Stimulated activated CD4-positive, alpha-beta T cell treated with anti-CD3 and anti-CD28 coated beads, TNF-alpha, amount 100 ng/mL, for 24 hours (primary cell): ENCODE measurements at regions not wholly inside any gene's neighbourhood (a gene's known extent, or its start where the extent isn't known, plus 50 kb on each side); places are given as distances from the start of the nearest gene placed in this dataset.

Source experiments
- DNase-seq, 3 experiments: peaks; one replicate each; pipeline ENCODE4 v3.0.0-alpha.2; 2020; ENCODE audit warnings: low read depth in 3 of 3

DNA sequence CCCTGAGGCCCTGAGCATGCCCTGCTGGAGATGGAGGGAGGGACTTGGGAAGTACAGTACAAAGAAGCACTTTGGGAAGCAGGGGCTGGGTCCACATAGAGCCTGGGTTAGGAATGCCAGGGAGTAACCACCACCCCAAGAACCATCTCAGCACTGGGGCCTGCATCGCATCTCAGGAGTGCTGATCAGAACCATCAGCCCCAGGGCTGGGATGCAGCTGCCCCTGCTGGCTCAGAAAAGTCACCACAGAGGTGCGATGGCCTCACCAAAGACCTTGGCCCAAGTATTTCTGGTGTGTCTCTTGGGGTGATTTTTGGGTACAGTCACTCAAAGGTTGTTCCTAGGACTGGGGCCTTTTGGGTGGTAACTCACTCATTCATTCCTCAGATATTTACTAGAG lies 236.8 kb upstream of the MVB12B start:
- no peak for DNase-seq

DNA sequence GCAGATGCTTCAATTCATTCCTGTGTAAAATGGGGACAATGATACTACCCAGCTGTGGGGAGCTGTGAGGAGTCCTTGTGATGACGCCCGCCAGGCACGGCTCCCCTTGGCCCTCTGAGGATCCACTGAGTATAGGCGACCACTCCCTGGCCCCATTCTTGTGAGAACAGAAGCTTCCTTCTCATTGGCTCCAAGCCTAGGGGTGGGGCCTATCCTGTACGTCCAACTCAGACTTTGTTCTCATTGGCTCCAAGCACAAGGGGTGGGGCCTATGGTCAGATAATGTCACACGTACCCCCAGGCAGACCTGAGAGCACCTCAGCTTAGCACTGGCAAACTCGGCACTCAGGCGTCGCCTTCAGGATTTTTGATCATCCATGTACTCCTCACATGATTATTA lies 232.9 kb upstream of the MVB12B start:
- DNase-seq: no peak

DNA sequence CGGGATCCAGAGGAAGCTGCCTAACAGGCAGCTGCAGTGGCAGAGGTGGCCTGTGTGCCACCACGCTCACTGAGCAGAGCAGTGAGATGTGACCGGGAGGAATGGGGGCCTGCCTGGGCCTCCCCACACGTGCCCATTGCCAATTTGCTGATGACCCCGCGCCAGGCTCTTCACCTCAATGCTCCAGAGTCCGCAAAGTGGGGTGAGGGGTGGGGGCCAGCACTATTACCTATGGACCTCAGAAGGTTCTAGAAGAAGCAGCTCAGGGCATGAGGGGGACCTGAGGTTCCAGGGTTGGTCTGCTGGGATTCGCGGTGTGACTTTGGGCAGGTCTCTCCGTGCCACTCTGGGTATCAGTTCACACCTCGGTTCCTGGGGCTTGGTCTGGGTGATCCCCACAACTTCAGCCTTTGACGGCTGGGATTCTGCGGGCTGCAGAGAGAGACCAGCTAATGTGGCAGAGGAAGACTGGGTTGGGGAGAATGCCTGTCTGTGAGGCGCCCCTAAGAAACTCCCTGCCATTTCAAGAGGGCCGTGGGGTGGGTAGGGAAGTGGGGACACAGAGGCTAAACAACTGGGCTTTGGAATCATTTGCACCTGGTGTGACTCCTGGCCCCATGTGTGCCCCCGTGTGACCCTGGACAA lies 231.0 kb upstream of the MVB12B start:
- DNase-seq: no peak

DNA sequence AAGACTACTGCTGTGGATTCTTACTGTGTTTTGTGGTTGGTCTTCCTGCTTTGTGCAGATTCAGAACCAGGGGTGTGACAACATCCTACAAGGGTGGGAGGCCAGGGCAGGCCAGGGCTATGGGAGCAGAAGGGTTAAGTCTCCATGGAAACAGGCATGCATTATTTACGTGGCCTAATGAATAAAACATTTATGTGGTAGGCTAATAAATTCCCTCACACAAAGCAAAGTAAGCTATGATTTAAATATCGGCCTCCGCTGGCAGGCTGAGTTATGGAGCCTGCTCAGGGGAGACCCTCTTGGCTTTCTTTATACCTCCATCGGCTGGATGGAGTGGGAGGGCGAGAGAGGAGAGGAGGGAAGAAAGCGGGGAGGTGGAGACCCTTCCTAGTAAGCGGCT lies 230.3 kb upstream of the MVB12B start:
- no peak for DNase-seq

DNA sequence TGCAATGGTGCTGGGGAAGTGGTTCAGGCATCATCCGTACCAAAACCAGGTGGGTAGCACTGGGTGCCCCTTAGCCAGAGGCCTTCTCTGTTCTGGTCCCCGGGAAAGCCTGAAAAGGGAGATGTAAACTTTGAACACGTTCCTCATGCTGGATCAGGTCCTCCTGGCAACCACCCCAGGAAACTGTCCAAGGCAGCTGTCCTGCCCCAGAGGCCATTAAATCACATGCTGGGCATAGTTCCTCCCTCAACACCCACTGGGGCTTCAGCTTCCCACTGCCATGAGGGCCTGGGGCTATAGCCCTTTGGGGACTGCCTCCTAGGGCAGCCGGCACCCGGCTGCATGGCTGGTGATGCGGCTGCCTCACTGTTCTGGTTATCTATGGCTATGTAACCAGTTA lies 228.9 kb upstream of the MVB12B start:
- no peak for DNase-seq

DNA sequence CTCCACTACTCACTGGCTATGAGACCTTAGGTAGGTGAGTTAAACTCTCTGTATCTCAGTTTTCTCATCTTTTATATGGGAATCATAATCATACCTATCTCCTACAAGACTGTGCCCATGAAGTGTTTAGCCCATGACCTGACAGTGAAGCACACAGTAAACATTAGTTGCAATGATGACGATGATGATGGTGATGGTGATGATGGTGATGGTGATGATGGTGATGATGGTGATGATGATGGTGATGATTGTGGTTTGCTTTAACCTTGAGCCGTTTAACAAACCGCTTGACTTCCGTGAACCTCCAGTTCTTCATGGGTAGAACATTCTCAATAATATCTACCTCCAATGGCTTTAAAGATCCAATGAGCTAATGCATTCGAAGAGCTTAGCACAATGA lies 220.2 kb upstream of the MVB12B start:
- DNase-seq: no peak

DNA sequence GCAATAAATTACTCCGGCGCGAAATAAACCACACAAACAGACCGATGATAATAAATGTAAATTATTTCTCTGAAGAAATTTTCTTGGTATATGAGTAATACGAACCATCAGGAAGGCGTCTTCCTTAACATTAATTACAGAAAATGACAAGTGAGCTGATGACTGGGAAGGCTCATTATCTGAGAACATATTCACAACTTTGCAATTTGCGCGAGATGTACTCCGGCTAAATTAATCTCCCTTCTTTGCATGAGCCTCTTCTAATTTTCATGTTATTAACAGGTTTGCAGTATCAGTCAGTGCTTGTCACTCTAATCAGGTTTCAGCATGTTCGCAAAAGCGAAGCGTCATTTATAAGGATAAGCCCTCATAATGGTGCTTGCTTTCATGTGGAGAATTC lies 218.9 kb upstream of the MVB12B start:
- no peak for DNase-seq

DNA sequence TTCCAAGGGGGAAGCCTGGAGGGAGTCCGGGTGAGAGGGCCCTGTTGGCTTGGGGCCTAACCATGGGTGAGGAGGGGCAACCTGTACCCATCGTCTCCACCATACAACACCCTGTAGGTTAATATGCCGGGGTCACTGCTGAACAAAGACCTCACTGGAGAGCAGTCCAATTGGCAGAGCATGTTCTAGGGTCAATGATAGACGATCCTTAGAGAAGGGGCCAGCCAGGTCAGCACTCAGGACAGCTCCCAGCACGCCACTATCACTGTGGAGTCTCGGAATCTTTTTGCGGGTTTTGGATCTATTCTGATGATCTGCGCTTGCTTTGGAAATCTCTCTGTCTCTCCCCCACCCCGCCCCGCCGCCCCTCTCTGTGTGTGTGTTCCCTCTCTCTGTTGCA lies 218.4 kb upstream of the MVB12B start:
- no peak for DNase-seq

DNA sequence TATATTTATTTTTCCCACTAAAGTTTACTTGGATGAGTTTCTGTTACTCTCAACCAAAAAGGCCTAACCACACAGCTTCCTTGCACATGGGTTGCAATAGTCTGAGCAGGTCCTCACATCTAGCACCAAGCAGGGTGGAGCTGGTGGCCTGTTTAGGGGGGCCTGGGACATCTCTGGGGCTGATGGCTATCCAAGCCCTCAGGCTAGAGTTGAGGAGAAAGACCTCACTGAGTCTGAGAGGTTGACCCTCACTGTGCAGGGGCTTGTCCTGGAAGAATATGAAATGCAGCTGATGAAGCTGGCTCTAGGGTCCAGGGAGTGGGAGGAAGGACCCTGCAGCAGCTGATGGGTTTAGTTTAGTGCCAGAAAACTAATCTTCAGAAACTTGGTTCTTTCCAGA lies 217.1 kb upstream of the MVB12B start:
- DNase-seq: no peak

DNA sequence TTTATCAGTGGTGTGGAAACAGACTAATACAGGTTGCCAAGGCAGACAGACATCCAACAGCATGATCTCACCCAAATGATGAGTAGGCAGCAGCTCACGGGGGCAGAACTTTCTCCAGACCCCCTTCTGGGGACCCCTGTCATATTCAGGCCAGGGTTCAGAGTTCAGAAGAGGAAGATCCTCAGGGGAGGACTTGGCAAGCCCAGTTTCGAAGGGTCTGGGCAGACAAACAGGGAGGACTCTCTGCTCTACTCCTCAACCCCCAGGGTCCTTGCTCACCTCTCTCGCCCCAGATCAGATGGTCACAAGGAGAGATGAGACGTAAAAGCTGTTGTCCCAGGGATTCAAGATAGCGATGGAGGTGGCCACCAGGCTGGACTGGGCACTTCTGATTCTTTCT lies 215.1 kb upstream of the MVB12B start:
- DNase-seq: no peak

DNA sequence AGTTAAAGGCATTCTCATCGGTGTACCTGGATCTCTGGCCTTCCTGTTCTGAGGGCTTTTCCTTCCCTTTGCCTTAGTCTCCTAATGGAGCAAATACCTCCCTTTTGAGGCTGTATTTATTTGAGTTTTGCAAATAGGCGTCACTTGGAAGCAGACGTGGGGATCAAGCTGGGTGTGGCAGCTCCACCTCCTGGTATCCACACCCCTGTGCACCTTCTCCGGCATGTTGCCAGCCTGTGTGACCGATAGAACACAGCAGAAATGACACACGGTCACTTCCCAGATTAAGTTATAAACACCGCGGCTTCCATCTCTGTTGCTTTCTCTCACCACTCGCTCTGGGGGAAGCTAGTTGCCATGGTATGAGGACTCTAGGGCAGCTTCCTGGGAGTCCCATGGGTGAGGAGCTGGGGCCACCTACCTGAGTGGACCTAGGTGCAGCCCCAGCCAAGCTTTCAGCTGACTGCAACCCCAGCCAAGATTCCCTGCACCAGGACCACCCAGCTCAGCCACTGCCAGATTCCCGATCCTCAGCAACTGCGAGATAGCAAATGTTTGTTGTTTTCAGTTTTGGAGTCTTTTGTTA lies 214.4 kb upstream of the MVB12B start:
- DNase-seq: no peak

DNA sequence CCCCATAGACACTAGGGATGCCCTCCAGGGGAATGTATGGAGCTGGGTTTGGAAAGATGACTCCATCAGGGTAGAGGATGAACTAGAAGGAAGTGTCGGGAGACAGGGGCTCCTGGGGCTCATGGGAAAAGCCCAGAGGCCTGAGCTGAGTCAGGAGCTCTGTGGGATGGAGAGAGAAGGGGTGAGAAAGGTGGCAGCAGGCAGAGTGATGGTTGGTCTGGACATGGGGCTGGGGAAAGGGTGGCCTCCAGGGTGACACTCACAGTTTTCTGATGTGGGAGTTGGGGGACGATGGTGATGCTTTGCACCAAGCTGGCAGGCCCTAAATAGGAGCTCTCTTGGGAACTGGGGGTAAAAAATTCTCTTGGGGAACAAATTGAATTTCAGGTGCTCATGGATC lies 213.5 kb upstream of the MVB12B start:
- DNase-seq: no peak

DNA sequence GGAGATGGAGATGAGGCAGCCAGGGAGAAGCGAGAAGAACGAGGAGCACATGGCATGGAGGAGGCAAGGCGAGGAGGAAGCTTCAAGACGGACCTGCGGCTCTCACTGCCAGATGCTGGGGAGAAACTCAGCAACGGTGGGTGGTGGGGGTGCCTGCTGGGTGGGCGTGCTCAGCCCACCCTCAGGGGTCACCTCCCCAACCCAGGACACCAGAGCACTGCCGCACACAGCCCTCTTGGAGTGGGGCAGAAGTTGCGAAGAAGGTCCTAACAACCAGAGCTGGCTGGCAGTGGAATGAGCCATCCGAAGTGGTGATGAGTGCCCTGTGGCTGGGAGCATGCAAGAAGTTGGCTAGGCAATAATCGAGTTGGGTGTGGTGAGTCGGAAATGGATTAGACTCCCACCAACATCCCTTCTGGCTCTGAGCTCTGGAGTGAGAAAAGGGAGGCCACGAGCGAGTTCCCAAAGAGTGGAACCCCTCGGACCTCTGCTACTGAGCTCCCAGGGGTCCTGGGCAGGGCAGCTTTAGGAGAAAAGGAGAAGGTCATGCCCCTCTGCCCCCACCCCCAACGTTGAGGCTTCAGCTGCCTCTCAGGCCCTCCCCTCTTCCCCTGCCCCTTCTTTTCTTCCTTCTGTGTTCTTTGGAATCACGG lies 212.7 kb upstream of the MVB12B start:
- DNase-seq: no peak

DNA sequence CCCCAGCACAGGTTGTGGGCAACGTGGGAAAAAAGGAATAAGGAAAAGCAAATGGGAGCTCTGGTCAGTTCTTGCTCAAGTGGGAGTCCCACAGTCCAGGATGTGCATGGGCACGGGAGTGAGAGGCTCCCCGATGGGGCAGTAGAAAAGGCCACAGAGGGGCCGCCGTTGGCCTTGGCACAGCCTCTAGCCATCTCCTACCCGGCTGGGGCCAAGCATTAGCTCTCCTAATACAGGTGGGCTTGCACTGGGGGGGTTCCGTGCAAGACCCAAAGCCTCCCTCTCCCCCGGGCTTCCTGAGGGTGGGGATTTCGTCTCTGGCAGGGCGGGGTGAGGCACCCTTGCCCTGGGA lies 212.2 kb upstream of the MVB12B start:
- DNase-seq: no peak

DNA sequence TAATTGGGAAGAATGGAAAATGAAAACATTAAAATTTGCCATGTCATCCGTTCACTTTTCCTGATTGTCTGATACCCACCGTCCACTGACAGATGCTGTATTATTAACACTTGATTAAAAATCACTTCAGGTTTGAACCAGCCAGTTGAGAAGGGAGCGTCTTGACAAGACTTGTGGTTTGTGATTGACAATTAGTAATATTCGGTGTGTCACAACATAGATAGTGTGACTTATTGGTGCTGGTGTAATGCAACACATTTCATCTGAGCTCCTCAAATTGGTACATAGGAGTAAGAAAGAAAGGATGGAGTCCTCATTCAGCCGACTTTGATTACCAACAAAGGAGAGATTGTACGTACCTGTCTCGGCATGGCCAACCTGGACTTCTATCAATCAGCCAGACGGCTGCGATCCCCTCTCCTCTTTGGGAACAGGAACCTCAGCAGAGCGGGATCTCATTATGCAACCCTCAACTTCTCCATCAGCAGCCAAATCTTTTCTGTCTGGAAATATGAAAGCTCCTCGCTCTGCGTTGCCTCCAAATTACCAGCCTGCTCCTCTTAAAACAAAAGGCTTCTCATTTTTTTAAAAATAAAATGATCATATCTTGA lies 211.7 kb upstream of the MVB12B start:
- DNase-seq: no peak

DNA sequence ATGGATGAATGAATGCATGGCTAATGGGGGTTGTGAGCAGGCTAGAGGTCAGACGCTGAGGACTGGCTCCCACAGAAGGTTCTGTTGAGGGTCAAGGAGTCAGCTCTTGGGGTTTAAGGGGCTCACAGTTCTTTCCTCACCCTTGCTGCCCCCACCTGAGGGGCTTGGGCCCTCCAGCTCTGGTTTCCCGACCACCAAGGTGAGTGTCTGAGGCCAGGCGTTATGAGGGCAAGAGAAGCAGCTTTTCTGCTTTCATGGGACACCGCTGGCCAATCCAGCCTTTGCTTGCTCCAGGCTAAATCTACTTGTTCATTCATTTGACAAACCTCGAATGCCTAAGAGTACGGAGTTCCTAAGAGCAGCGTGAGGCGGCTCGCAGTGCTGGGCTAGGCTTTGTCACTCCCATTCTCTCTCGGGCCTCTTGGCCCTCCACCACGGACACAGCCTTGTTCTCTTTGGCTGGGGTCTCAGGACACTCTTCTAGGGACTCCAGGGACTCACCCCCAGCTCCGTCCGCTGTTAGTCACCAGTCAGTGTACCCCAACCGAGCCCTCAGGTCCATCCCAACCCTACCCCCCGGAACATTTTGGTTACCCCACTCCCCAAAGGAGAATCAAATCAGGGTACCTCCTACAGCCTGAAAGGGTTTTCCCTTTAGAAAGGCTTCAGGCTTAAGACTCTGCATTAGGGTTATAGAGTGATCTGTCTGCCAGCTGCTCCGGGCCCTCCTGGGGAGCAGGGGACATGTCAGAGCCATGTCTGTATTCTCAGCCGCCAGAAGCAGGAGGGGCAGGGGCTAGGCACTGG lies 210.1 kb upstream of the MVB12B start:
- no peak for DNase-seq

DNA sequence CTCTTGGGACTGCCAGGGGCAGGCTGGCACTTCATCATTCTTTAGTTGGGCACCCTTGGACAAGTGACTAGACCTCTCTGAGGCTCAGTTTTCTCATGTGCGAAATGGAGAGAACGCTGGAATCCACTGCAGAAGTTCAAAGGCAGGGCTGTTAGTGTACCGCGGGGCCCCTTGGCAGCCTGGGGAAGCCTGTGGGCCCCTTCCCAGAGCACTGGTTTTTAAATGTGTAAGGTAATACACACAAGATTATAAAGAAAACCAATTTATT lies 209.5 kb upstream of the MVB12B start:
- DNase-seq: no peak

DNA sequence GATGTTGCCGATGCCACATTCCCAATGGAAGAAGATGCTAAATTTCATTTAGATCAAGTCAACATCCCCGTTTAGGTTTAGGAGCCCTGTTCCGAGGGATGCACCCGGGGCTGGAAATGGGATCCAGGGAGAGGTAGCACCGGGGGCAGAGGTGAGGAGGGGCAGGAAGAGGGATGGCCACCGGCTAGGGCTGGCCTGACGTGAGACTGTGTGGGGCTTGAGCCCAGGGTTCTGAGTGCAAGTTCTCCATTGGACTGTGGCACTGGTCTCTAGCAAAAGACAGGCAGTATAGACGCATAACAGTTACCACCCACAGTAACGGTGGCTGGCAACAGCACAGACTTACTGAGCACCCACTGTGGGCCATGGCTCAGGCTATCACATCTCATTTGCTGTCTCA lies 209.0 kb upstream of the MVB12B start:
- DNase-seq: no peak

DNA sequence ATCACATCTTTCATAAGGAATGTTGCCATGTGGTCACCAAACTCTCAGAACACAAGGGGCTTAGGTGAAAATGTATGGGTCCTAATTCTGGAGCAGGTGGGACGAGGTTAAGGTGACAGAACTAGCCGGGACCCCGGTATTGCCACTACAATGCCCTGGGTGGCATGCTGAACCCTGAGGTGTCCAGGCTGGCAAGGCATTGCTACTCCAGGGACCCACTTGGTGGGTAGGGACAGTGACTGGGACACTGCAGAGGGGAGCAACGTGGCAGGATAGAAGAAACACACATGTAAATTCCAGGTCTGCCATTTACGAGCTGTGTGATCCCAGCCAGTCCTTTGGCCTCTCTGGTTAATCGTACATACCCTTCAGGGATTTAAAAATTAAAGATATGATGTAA lies 206.9 kb upstream of the MVB12B start:
- no peak for DNase-seq

DNA sequence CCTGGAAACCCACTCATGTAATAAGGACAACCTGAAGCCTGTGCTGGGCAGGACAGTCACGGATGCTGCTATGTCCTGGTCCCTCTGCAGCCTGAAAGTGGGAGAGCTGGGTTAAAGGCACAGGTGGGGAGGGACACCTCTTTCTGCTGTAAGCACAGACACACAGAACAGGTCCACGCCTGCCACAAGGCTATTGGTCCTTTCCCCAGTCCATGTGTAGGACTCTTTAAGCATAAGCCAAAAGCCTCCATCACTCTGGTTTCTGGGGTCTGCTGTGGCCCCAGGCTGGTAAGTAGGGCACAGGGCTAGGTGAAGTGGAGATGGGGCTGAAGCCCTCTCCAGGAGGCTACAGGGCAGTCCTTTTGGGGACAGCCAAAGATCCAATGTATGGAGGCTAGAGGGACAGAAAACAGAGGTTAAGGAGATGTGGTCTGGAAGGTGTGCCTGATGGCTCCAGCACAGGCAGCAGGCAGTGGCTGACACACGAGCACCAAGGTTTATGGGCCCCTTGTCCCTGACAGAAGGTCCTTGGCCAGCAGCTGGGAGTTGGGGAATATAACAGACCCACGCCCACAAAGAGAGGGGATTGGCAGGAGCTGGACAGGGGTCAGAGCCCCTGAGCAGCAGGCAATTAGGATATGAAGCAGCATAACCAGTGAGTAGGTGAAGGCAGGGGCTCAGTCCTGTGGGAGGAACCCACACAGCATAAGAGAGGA lies 203.6 kb upstream of the MVB12B start:
- DNase-seq: no peak

DNA sequence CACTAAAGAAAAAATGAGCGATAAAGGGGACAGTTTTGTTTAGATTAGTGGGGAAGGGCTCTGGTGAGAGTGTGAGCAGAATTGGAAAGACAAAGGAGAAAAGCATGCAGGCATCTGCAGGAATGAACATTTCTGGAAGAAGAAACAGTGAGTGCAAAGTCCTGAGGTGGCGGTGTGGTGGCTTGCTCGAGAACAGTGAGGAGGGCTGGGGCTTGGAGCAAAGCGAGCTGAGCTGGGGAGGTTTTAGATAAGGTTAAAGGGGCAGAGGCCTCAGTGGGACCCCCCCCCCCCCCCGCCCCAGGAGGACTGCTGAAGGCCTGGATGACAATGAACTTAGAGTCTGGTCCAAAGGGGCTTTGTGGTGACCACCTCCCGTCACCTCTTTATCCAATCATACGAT lies 202.7 kb upstream of the MVB12B start:
- DNase-seq: no peak

DNA sequence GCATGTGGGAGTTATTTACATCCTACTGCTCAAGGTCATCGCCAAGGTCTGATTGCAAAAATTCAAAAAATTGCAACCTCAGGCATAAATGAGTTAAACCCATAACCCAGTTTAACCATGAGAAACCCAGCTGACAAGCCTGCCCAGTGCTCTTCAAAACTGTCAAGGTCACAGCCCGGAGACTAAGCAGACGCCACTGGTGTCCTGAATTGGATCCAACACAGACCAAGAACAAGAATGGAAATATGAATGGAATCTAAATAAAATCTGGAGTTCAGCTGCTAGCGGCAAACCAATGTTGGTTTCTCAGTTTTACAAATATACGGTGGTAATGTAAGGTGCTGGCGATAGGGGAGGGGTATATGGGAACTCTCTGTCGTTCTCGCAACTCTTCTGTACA lies 201.5 kb upstream of the MVB12B start:
- no peak for DNase-seq
